HPDE6-E6E7 (cell line): ENCODE measurements at regions not wholly inside any gene's neighbourhood (a gene's known extent, or its start where the extent isn't known, plus 50 kb on each side); places are given as distances from the start of the nearest gene placed in this dataset.
A peak's percentile ranks its signal among the peaks of the same experiment; 100 is the strongest.

Experiments
- DNase-seq: peaks from one replicate; pipeline ENCODE4 v3.0.0; 2011; ENCODE audit warnings: missing footprints; ENCODE audit errors: extremely low spot score

DNA sequence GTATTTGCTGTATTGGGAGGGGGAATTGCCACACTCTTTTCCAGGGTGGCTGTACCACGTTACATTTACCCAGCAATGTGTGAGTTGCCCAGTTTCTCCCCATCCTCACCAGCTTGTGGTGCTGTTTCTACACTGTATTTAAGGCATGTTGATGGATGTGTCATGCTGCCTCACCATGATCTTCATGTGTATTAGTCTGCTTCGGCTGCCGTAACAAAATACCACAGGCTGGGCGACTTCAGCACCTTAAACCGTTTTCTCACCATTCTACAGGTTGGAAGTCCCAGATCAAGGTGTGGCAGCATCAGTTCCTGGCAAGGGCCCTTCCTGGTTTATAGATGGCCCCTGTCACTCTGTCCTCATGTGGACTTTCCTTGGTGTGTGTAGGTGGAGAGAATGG lies 169.7 kb downstream of the IGLL1 start:
- DNase-seq: no peak

DNA sequence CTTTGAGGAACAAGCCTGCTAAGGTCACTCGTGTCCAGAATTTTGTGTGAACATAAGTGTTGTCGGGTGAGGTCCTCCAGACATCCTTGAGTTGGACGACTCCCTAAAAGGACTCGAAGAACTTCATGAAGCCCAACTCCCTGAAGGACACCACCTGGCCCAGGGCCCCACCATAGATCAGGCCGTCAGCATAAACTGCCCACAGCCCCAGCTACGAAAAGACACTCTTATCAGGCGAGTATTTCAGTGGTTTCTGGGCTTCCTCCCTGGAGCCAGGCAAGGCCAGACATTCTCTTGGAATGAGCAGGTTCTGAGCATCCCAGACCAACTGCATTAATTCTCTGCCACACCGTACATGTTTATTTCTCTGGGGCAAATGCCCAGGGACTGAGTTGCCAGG lies 170.1 kb downstream of the IGLL1 start:
- no peak for DNase-seq

DNA sequence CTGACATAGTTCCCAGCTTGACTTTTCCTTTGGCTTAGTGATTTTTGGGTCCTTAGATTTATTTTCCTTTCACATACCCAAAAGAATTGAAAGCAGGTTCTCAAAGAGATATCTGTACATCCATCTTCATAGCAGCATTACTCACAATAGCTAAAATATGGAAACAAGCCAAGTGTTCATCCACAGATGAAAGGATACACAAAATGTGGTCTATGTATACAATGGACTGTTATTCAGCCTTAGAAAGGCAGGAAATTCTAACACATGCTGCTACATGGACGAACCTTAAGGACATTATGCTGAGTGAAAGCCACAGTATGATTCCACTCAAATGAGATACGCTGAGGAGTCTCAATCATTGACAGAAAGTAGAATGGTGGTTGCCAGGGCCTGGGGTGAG lies 171.8 kb downstream of the IGLL1 start:
- DNase-seq: no peak

DNA sequence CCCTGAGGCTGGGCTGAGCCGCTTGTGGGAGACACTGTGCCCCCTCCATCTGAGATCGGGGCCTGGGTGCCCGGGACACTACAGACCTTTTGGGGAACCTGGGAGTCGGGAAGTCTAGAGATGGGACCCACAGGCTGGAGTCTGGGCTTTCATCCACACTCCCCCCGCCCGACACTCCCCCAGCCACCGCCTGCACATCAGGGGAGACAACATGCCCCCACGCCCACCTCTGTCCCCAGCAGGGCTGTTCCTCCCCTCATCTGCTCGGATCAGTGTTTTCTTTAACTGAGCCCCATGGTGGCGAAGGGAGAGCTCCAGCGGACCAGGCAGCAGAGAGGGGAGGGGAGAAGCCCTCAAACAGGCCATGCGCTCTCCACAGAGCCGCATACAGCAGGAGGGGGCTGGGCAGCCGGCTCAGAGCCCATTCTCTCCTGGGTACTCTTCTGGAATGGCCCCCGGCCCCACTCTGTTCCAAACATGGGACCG lies 174.7 kb downstream of the IGLL1 start:
- DNase-seq: no peak

DNA sequence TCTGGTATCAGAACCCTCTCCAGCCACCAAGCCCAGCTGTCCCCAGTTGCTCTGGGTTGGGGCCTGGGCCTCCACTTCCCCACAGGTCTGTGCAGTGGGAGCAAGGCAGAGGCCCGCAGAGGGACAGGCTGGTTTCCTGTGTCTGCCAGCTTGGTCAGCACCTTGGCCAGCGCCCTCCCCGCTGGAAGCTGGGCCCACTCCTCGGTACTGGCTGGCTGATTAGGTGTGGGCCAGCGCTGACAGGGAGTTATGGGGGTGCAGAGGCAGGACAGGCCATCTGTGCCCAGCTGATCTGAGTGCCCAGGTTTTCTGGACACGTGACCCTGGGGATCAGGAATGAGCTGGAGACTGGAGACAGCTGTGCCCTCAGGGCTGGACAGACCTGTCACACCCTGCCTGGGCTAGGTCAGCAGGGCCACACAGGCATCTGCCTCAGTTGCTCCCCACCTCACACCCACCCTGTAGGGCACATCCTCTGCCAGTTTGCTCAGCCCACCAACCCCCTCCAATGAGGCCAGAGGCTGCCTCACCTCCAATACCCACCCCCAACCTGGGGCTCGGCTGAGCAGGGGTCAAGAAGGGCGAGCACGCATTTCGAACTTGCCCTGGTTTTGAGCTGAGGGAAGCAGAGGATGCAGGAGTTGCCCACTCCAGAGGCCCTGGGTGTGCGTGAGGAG lies 175.3 kb downstream of the IGLL1 start:
- no peak for DNase-seq

DNA sequence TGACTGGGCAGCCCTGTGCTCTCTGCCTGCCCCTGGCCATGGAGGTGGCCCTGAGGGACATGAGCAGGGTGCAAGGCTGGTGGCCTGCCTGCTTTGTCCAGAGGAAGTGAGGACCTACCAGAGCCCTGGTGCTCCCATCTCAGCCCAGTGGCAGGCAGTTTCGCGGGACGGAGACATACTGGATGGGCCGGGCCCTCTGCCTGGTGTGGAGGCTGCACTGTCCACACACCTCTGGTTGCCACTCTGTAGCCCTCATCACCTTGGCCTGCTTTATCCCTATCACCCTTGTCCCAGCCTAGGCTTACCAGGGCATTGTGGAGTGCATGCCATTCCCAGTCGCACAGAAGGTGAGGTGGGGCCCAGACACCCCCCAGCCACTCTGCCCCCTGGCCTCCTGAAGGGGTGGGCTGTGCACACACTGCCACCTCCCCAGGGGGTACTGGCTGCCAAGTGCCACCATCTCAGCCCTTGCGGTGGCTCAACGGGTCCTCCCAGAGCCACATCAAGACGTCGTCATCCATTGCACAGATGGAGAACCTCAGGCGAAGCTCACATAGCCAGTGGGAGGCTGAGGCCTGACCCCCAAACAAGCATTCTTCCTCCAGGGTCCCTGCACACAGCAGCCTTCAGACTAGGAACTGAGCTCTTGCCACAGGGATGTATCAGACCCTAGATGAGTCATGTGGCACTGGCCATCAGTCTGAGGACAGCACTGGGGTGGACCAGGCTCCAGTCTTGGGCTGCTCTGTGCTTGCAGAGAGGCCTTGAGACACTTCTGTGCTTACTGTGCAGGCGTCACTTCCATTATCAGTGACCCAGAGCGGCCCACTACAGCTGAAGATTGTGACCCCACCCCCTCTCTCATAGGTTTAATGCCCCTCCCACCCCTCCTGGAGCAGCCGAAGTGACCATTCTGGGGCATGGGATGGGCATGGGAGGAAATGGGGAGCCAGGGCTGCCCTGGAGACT lies 176.1 kb downstream of the IGLL1 start:
- DNase-seq: no peak

DNA sequence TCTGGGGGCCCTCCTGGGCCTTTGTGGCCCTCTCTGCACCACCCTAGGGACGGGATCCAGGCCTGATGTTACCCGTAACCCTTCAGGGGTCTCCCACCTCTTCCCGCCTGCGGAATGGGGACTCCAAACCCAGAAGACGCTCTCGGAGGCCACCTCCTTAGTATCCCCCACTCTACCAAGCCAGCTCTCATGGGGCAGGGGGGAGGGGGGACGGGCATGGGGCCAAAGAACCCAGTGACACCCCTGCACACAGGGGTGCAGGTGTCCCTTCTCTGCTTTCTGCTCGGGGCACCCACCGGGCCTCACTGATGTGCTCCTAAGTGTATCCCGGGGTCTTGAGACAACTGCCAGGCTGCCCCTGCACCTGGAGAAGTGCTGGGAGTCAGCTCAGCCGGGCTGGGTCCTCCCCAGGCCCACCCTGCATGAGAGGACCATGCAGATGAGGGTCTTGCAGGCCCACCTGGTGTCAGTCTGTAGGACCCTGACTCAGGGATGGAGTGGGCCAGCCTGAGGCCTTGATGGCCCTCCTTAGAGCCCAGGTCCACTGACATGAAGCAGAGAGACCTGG lies 176.9 kb downstream of the IGLL1 start:
- DNase-seq: no peak

DNA sequence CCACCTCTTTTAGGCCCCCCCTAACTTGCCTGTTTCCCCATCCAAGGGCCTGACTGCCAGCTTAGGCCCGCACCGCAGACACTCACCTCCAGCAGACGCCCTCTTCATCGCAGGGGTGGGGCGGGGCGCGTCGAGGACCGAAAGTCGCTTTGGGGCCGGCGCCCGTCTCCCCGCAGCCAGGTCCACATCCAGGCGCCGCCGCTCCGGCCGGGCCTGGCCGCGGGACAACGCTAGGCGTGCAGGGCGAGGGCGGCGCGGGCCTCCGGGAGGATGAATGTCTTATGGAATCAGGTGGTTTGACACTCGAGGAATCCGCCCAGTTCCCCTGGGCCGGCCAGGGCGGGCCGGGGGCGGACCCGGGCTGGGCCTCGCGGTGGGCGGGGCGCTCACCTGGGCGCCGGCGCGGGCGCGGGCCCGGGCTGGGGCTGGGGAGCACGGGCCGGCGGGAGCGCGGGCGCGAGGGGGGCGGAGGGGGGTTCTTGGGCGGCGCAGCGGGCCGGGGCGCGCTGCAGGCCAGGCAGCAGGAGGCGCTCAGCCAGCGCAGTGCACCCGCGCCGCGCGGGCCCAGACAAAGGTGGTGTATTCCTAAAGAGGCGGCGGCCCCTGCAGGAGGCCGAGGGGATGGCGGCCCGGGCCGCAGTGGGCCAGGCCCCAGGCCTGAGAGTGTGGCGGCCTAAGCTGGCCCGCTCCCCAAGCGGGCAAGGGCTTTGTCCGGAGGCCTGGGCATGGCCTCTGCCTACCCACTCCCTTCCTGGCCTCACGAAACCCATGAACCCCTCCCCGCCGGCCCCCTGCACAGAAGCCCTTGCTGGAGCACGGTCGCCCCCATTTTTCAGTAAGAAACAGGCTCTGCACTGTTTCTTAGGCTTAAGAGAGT lies 177.6 kb downstream of the IGLL1 start:
- DNase-seq: peak; percentile 80

DNA sequence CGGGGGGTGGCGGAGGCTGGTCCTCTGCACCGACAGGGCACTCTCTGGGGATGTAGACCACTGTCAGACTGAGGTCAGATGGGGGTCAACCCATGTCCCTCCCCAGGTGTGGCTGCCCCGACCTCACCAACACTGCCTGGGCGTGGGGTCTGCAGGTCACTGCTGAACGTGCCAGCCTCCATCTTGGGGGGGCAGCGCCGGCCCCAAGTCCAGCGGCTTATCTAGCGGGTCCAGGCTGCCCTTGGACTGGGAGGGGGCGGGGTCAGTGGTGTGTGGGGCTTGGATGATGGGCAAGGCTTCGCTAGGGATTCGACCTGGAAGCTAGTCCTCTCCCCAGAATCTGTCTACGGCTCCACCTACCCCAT lies 178.2 kb downstream of the IGLL1 start:
- no peak for DNase-seq

DNA sequence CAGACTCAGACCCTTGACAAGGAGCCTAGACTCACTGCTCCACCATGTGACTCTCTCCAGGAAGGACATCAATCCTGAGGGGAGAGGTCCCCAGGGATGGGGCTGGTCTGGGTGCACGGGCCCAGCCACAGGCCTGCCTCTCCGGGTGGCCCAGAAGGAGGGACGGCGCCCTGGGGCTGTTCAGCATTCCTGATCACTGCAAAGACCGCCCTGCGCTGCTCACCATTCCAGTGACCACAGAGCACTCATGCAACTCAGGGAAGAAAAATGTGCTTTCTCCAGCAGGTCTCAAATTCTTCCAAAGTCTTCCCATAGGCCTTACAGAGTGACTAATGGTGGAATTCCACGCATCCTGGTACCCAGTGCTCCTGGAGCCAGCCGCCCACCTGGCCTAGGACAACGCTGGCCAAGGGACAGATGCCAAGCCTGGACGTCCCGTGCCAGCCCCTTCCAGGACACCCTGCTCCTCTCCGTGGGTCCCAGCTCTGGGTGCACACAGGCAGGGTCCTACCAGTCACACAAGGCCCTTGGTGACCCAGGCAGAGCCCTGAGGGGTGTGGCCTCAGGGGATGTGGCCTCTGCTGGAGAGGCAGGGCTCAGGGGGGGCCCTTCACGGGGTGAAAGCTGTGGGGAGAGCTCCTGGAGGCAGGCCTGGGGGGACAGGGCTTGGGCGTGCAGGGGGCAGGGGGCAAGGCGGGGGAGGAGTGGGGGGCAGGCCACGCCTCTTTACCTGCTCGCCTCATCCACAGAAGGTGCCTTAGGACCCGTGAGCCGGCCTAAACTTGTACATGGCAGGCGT lies 178.8 kb downstream of the IGLL1 start:
- no peak for DNase-seq

DNA sequence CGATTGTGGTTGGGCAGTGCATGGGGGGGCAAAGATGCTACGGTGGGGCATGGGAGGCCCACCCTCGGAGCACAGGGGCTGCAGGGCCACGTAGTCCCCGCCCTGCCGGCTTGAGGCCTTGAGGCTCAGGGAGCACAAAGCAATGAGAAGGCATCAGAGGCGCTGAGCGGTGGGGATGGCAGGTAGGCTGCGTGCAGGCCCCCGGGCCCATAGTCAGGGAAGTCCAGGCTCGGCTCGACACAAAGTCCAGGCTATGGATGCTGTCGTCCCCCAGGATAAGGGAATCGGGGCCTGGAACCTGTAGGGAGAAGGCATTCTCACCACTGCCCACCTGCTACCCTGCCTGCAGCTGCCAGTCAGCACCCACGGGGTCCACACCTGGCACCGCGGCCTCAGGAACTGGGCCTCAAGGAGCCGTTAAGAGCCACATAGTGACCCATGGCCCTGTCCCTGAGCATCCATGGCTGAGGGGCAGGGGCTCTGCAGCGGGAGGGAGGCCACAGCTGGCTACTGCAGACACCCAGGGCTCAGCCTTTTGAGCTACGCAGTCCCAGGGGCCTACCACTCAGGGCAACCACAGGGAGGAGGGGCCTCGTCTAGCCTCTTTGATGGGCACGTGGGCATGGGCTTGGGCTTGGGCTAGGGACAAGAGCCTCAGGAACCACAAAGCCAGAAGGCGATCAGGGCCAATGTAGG lies 179.7 kb downstream of the IGLL1 start:
- DNase-seq: no peak

DNA sequence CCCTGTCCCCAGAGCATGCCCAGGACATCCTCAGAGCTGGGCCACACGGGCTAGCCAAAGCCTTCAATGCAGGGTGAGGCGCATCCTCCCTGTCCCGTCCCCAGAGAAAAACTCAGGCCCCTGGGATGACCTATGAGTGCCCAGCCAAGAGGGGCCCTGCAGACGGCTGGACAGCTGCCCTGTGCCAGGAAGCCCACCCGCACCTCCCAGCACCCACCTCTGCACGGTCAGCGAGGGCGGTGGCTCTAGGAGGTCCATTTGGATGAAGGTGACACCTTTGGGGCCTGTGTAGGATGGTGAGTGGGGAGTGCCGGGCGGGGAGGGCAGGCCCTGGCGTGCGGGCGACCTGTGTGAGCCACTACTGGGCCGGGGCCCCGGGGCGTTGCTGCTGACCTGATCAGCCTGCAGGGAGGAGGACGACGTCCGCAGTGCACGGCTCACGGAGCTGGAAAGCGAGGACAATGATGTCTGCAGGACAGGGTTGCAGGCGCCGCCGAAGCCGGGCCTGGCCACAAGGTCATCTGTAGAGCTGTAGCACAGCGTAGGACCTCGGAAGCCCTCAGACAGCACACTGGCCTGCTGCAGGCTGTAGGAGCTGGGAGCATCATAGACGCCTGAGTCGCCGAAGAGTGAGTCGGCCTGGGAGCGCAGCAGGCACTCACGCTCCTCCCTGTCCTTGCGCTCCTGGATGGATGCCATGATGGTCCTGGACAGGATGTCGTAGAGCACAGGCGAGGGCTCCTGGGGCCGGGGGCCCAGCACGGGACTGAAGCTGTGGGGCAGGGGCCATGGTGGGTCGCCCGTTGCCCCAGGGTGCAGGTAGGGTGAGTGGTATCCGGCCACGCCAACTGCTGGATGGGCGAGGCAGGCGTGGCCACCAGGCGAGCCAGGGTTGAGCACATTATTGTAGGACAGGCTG lies 180.5 kb downstream of the IGLL1 start:
- DNase-seq: no peak

DNA sequence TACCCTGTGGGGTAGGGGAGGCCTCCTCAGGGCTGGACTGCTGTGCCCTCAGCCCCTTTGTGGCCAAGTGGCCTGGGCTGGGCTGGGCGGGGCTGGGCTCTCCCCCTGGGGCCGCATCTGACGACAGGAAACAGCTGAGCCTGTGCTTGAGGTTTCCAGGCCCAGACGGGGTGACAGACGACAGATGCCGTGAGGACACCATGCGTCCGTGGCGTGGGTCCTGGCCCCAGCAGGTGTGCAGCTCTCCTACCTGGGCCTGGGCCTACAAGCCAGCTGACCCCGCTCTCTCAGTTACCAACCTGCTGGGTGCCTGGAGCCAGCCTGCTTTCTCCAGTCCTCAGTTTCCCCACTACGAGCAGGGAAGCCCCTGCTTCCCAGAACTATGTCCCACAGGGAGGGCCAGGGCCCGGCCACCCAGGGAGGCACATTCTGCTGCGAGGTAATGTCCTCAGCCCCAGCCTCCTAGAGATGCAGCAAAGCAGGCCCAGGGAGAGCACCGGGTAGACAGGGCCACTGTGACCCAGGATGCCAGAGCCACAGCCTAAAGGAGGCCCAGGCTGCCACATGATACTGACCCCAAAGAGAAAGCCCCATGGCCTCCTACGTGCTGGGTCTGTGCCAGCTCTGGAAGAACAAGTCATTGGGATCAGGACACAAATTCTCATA lies 181.3 kb downstream of the IGLL1 start:
- DNase-seq: no peak

DNA sequence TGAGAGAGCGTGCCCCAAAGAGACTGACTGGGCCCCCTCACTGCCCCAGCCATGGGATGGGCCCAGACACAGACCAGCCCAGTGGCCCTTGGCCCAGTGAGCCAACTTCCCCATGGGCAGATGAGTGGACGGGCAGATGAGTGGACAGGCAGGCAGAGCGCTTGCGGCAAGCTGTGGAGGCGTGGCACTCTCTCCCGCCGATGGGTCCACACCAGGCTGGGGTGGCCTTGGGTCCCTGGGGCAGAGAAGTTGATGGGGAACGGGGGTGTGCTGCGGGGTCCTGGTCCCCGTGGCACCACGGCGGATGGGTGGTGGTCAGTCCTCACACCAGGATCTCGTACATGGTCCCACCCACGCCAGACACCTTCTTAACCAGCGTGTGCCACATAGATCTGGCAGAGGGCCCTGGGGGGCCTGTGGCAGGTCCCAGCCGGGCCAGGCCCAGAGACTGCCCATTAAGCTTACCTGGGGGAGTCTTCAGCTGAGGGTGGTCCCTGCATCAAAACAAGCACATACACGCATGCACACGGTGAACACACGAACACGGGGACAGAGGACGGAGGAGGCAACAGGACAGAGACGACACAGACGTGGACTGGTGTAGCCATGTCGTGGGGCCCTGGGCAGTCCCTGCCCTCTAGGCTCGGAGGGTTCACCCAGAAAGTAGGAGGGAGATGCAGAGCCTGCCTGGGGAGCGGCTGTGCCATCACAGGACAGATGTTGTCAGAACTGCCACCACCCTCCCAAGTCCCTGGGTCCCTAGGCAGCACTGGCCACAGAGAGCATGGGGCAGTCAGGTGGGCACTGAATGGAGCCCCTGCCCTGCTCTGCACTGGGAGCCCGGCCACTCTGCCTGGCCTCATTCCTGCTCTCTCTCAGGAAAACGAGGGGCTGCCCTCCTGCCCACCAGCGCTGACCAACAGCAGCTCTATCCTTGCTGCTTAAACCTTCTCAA lies 182.2 kb downstream of the IGLL1 start:
- DNase-seq: no peak

DNA sequence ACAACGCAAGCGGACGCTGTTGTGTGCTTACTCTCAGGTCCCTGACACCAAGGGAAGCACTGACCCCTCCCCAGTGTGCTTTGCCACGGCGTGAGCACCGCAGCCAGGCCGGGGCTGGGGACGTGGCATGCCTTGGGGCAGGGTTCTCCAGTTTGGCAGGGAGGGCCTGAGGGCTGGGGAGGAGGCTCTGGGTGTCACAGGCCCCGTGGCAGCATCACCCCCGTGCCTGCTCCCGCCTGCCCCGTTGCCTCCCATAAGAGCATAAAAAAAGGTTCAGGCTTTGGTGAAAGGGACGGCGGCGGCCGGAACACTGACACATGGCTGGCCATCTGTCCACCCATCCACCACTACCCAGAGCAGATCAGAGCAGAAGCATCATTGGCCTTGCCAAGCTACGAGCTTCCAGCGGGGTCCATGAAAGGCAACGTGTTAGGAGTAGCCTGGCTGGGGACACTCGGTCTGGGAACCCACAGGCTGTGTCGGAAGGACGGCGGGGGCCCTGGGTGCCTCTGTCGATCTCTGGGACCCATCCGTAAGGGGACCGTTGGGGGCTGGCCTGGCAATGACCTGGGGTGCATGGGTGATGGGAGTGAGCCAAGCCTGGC lies 183.0 kb downstream of the IGLL1 start:
- no peak for DNase-seq

DNA sequence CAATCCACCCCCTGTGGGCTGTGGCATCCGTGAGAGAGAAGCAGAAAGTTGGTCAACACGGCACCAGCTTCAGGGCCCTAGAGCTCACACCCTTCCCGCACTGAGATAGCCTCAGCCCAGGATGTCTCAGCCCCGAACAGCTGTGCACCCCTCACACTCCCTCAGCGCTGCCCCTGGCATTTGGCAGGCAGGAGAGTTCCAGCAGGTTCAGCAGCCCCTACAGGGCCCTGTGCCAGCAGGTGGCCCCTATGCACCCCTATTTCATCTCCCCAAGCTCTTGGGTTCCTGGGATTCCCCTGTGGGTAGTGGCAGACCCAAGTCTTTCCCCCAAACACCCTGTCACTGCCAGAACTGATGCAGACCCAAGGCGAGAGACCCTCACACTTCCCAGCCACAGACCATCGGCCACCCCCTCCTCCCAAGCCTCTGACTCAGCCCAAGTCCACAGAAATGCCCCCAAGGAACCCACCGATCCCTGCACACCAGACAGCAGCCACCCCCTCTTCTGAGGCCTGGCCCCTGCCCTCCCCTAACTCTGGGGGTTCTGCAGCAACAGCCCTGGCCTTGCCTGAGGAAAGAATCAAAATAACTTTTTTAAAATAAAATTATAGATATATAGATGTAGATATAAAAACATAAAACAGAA lies 183.6 kb downstream of the IGLL1 start:
- no peak for DNase-seq
